ENCODE measurements at regions not wholly inside any gene's neighbourhood (a gene's known extent, or its start where the extent isn't known, plus 50 kb on each side); places are given as distances from the start of the nearest gene placed in this dataset.

DNA sequence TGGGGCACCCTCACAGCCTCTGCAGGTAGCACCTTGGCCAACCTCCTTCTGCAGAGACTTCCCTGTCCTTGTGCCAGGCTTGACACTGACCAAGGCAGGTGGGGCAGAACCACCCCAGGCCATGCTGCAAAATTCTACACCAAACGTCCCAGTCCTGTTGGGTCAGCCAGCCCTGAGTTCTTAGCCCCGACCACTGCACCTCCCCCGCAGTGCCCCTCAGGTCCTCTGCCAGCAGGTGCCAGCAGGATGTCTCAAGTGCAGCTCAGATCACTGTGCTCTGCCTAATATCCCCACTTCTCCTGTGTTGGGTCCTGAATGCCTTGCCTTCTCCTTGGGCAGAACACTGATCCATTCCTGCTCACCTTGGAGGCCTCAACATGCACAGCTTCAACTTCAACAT, 999.7 kb downstream of the TBC1D22A start:
- H3K4me3 ChIP-seq (ENCODE audit: low read depth, low read length): no peak overlapping the region
- TF ChIP-seq, protein P1, sequence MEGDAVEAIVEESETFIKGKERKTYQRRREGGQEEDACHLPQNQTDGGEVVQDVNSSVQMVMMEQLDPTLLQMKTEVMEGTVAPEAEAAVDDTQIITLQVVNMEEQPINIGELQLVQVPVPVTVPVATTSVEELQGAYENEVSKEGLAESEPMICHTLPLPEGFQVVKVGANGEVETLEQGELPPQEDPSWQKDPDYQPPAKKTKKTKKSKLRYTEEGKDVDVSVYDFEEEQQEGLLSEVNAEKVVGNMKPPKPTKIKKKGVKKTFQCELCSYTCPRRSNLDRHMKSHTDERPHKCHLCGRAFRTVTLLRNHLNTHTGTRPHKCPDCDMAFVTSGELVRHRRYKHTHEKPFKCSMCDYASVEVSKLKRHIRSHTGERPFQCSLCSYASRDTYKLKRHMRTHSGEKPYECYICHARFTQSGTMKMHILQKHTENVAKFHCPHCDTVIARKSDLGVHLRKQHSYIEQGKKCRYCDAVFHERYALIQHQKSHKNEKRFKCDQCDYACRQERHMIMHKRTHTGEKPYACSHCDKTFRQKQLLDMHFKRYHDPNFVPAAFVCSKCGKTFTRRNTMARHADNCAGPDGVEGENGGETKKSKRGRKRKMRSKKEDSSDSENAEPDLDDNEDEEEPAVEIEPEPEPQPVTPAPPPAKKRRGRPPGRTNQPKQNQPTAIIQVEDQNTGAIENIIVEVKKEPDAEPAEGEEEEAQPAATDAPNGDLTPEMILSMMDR (IDR thresholded peaks at IDR 0.05; ENCODE audit: low read depth, low read length, missing control alignments): no peak
- DNase-seq (ENCODE audit: low read depth): no peak

DNA sequence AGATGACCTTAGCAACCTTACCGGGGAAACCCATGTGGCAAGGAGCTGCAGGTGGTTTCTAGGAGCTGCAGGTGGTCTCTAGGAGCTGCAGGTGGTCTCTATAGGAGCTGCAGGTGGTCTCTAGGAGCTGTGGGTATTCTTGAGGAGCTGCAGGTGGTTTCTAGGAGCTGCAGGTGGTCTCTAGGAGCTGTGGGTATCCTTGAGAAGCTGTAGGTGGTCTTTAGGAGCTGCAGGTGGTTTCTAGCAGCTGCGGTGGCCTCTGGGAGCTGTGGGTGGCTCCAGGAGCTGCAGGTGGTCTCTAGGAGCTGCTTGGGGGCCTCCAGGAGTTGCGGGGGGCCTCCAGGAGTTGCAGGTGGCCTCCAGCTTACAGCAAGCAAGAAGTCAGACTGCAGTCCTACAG, 997.5 kb downstream of the TBC1D22A start:
- no peak overlapping the region for H3K4me3 ChIP-seq (ENCODE audit: low read depth, low read length)
- no peak for DNase-seq (ENCODE audit: low read depth)
- TF ChIP-seq, protein P1 (IDR thresholded peaks at IDR 0.05; ENCODE audit: low read depth, low read length, missing control alignments): no peak

DNA sequence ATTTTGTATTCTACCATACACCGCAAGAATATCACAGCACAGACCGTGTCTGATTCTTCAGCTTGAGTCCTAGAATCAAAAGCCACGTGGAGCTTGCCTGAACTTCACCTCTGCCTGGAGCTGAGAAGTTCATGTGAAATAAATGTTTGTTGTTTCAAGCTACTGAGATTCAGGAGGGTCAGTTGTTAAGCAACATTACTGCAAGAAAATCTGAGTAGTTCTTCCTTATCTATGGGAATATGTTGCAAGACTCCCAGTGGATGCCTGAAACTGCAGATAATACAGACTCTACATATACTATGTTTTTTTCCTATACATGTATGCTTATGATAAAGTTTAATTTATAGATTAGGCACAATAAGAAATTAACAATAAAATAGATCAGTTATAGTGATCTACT, 995.3 kb downstream of the TBC1D22A start:
- no peak overlapping the region for H3K4me3 ChIP-seq (ENCODE audit: low read depth, low read length)
- DNase-seq (ENCODE audit: low read depth): no peak
- TF ChIP-seq, protein P1 (IDR thresholded peaks at IDR 0.05; ENCODE audit: low read depth, low read length, missing control alignments): no peak

DNA sequence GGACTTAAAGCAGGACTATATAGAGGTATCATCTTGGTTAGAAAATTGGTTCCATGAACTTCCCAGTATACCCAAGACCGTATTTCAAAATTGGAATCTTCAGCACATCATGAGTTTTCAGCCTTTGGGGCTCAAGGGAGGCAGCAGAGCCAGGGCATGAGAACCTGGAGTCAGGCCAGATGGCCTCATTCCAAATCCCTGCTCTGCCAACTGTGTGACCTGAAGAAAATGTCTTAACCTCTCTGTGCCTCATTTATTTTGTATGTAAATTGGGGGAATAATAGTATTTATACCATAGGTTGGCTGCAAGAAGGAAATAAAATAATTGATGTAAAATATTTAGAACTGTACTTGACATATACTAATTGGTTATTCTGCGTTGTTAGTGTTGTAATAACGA, 987.6 kb downstream of the TBC1D22A start:
- no peak for DNase-seq (ENCODE audit: low read depth)
- no peak overlapping the region for H3K4me3 ChIP-seq (ENCODE audit: low read depth, low read length)
- TF ChIP-seq, protein P1 (IDR thresholded peaks at IDR 0.05; ENCODE audit: low read depth, low read length, missing control alignments): no peak

DNA sequence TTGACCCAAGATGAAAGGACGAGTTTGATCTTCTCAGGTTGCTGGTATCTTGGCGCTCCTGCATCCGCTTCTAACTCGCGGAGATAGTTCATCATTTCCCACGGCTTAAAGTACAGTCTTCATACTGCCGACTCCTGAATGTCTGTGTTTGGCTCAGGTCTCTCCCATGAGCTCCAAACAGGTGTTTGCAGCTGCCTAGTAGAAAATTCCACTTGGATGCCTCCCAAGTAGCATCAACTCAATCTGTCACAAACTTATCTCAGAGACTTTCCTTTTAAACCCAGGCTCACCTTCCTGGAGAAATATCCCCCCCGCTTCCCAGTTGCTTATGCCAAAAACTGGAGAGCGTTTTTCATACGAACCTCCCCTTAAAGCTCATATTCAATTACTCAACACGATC, 986.5 kb downstream of the TBC1D22A start:
- TF ChIP-seq, protein P1 (IDR thresholded peaks at IDR 0.05; ENCODE audit: low read depth, low read length, missing control alignments): no peak
- H3K4me3 ChIP-seq (ENCODE audit: low read depth, low read length): no peak overlapping the region
- no peak for DNase-seq (ENCODE audit: low read depth)

DNA sequence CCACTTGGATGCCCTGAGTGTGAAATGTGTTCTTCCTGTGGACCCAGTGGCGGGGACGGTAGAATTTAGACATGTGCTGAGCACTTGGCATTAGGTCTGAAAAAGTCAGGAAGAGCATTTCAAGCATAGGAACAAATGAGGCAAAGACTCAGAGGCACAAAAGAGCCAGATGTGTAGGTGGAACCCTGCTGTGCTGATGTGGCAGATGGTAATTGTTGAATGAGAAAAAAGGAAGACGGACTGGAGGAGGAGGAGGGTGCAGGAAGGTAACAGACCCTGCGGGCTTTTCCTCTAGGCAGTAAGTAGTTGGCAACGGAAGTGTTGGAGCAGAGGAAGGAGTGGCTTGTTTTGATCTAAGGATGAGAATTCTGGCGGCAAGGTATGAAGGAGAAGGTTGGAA, 985.8 kb downstream of the TBC1D22A start:
- DNase-seq (ENCODE audit: low read depth): no peak
- TF ChIP-seq, protein P1 (IDR thresholded peaks at IDR 0.05; ENCODE audit: low read depth, low read length, missing control alignments): no peak
- H3K4me3 ChIP-seq (ENCODE audit: low read depth, low read length): no peak overlapping the region

DNA sequence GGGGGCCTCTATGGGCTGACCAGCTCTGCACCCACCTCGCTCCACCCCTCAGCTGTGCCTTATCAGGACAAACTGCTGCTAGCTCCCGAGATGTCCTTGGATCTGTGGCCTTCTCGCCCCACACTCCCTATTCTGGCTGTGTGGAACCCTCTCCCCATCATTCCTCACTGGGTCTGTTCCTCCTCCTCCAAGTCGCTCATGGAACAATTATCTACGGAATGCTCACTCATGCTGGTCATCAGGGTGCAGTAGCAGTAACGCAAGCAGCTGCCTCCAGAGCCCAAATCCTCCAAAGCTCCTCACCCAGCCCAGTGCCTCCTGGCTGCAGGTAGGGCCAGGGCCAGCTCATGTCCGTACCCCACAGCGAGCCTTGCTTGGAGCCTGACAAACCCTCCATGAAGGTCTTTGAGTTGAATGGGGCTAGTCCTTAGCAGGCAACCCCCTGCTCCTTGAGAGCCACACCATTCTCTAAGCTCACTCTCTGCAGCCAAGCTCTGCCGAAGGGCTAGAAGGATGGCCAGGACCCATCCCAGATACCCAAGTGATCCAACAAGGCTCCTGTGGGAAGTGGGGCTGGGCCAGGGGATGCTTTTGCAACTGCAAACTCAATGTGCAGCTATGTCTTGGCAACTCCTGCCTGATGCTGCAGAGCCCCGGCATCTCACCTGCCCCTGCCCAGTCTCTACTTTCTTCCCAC, 977.8 kb downstream of the TBC1D22A start:
- DNase-seq (ENCODE audit: low read depth): no peak
- TF ChIP-seq, protein P1 (IDR thresholded peaks at IDR 0.05; ENCODE audit: low read depth, low read length, missing control alignments): no peak
- no peak overlapping the region for H3K4me3 ChIP-seq (ENCODE audit: low read depth, low read length)
